NB4 (cell line): ENCODE measurements at regions not wholly inside any gene's neighbourhood (a gene's known extent, or its start where the extent isn't known, plus 50 kb on each side); places are given as distances from the start of the nearest gene placed in this dataset.

Experiments
- POLR2A ChIP-seq: IDR thresholded peaks from 2 replicates; pipeline ENCODE4 v1.6.1; 2011; ENCODE audit warnings: mild to moderate bottlenecking; ENCODE audit not compliant: insufficient read length; ENCODE audit errors: extremely low read depth
- TF ChIP-seq, protein P1 (sequence below): IDR thresholded peaks from one replicate; pipeline ENCODE4 v1.5.1; 2012; ENCODE audit warnings: low read depth, low read length
- TF ChIP-seq, protein P2 (sequence below): IDR thresholded peaks from 2 replicates; pipeline ENCODE4 v1.6.1; 2011; ENCODE audit warnings: low read depth, low read length

DNA sequence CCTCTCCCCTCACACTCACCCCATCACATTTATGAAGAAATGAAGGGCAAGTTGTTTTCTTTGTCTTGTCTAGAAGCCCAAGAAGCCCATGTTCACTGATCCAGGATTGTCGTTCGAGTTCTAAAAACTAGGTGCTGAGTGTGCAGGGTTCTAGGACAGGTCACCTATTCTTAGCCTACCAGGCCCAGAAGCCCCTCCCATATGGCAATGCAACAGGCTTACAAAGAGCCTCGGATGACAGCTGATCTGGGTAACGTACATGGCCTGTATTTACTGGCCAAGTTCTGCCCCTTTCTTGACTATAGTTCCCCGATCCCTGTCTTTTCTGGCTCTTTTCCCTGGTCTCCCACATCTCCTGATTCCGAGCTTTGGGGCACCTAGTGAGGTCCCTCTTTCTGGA is 160.9 kb downstream of the FZD1 start:
- TF ChIP-seq, protein P1, sequence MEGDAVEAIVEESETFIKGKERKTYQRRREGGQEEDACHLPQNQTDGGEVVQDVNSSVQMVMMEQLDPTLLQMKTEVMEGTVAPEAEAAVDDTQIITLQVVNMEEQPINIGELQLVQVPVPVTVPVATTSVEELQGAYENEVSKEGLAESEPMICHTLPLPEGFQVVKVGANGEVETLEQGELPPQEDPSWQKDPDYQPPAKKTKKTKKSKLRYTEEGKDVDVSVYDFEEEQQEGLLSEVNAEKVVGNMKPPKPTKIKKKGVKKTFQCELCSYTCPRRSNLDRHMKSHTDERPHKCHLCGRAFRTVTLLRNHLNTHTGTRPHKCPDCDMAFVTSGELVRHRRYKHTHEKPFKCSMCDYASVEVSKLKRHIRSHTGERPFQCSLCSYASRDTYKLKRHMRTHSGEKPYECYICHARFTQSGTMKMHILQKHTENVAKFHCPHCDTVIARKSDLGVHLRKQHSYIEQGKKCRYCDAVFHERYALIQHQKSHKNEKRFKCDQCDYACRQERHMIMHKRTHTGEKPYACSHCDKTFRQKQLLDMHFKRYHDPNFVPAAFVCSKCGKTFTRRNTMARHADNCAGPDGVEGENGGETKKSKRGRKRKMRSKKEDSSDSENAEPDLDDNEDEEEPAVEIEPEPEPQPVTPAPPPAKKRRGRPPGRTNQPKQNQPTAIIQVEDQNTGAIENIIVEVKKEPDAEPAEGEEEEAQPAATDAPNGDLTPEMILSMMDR, result no peak
- no peak for TF ChIP-seq POLR2A
- TF ChIP-seq, protein P2, sequence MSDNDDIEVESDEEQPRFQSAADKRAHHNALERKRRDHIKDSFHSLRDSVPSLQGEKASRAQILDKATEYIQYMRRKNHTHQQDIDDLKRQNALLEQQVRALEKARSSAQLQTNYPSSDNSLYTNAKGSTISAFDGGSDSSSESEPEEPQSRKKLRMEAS, result no peak
